GM23248 (cell line): ENCODE measurements at regions not wholly inside any gene's neighbourhood (a gene's known extent, or its start where the extent isn't known, plus 50 kb on each side); places are given as distances from the start of the nearest gene placed in this dataset.

ENCODE experiments used
- EZH2 ChIP-seq: fragments of 200-600 bp; sonication (generic); IDR thresholded peaks from 2 replicates; pipeline ENCODE4 v1.6.1; 2018; ENCODE audit warnings: antibody characterized with exemption, mild to moderate bottlenecking; ENCODE audit not compliant: insufficient read depth, poor library complexity, severe bottlenecking
- EZH2phosphoT487 ChIP-seq: fragments of 200-600 bp; sonication (generic); IDR thresholded peaks from 2 replicates; pipeline ENCODE4 v1.6.1; 2018; ENCODE audit warnings: antibody characterized with exemption, moderate library complexity, mild to moderate bottlenecking, low read depth; ENCODE audit not compliant: insufficient read depth

GRCh38 chr15:92304223-92304975, 89.3 kb upstream of the ST8SIA2 start:
- TF ChIP-seq EZH2 (no peak), EZH2phosphoT487 (no peak)
